PC-9 (cell line): ENCODE measurements at regions not wholly inside any gene's neighbourhood (a gene's known extent, or its start where the extent isn't known, plus 50 kb on each side); places are given as distances from the start of the nearest gene placed in this dataset.
"Not testable (repeated sequence)": the region's sequence is repeated elsewhere in the genome, so short reads cannot be mapped to it uniquely, and the experiment has no call there.

Experiments used
- BruUV-seq: library from RNA; stranded (reverse); fragments of 400-500 nt; replicated peaks from 2 replicates; lab custom pipeline; 2021; lab: Mats Ljungman, UMichigan
- CTCF ChIA-PET: fragments of 300-600 bp; sonication (Branson Sonifier 250); formaldehyde crosslinking; loops from one replicate; lab custom pipeline; 2022; ENCODE audit warnings: antibody characterized with exemption; lab: Charles Lee
- POLR2A ChIA-PET: fragments of 300-600 bp; sonication (Branson Sonifier 250); formaldehyde crosslinking; loops from one replicate; lab custom pipeline; 2022; ENCODE audit warnings: antibody characterized with exemption; ENCODE audit not compliant: unreplicated experiment; lab: Charles Lee
- DNase-seq, 2 experiments: peaks; one replicate each; pipeline versions ENCODE4 v3.0.0 to v3.0.0-alpha.2; 2015 to 2022; ENCODE audit warnings: mixed read lengths in 1 of 2
- H2AFZ ChIP-seq: fragments of 200-600 bp; sonication (generic); 2 replicates; pipeline ENCODE4 v1.8.1; 2017; ENCODE audit warnings: antibody characterized with exemption
- H3F3A ChIP-seq: fragments of 200-600 bp; sonication (generic); 2 replicates; pipeline ENCODE4 v1.8.1; 2017; ENCODE audit warnings: antibody characterized with exemption, mild to moderate bottlenecking, low read depth; ENCODE audit not compliant: insufficient read depth
- H3K27ac ChIP-seq: fragments of 200-600 bp; sonication (generic); 2 replicates; pipeline ENCODE4 v1.6.1; 2016; ENCODE audit warnings: mixed run types
- H3K27me3 ChIP-seq: fragments of 200-600 bp; sonication (generic); 2 replicates; pipeline ENCODE4 v1.6.1; 2016; ENCODE audit warnings: low read depth, mixed run types; ENCODE audit not compliant: insufficient read depth
- H3K36me3 ChIP-seq: fragments of 200-600 bp; sonication (generic); 2 replicates; pipeline ENCODE4 v1.6.1; 2016; ENCODE audit warnings: low read depth, mixed run types
- H3K4me1 ChIP-seq: fragments of 200-600 bp; sonication (generic); replicated peaks from 2 replicates; pipeline ENCODE4 v1.6.1; 2016; ENCODE audit warnings: mixed run types; ENCODE audit not compliant: insufficient read depth
- H3K4me2 ChIP-seq: fragments of 200-600 bp; sonication (generic); 2 replicates; pipeline ENCODE4 v1.6.1; 2017; ENCODE audit warnings: mixed run types
- H3K4me3 ChIP-seq: fragments of 200-600 bp; sonication (generic); 2 replicates; pipeline ENCODE4 v1.6.1; 2016; ENCODE audit warnings: mixed run types
- H3K79me2 ChIP-seq: fragments of 200-600 bp; sonication (generic); 2 replicates; pipeline ENCODE4 v1.6.1; 2017; ENCODE audit warnings: low read depth, mixed run types
- H3K9me2 ChIP-seq: fragments of 200-600 bp; sonication (generic); 2 replicates; pipeline ENCODE4 v1.8.1; 2017; ENCODE audit warnings: mild to moderate bottlenecking; ENCODE audit not compliant: insufficient read depth
- H3K9me3 ChIP-seq: fragments of 200-600 bp; sonication (generic); 2 replicates; pipeline ENCODE4 v1.8.1; 2016; ENCODE audit warnings: low read depth; ENCODE audit not compliant: insufficient read depth
- H4K20me1 ChIP-seq: fragments of 200-600 bp; sonication (generic); 2 replicates; pipeline ENCODE4 v1.8.1; 2017; ENCODE audit not compliant: insufficient read depth
- EZH2 ChIP-seq: fragments of 200-600 bp; sonication (generic); IDR thresholded peaks from 2 replicates; pipeline ENCODE4 v1.8.0; 2017; ENCODE audit warnings: antibody characterized with exemption, low read depth
- intact Hi-C: fragments of 100-400 bp; cut with micrococcal nuclease; formaldehyde crosslinking; loops from one replicate; pipeline ENCODE4 v1.10.0; 2022; ENCODE audit not compliant: unreplicated experiment
- TF ChIP-seq, protein P1 (sequence below): fragments of 200-600 bp; sonication (generic); conservative IDR thresholded peaks from 2 replicates; pipeline ENCODE4 v1.6.1; 2017; ENCODE audit warnings: mixed run types, antibody characterized with exemption, mild to moderate bottlenecking, moderate library complexity

- ChIA-PET CTCF (no interaction called here), POLR2A (no interaction called here)
- Histone ChIP-seq H3K36me3 (no peaks in the 10 kb centered on the region), H4K20me1 (no peaks in the 10 kb centered on the region), H3K27ac (no peak overlapping the region), H3K4me3 (no peak overlapping the region), H3F3A (no peaks in the 10 kb centered on the region), H2AFZ (no peak overlapping the region), H3K4me2 (no peak overlapping the region), H3K4me1 (no peaks in the 10 kb centered on the region), H3K79me2 (no peaks in the 10 kb centered on the region), H3K9me3 (no peaks in the 10 kb centered on the region; the same call in 1 of the 2 replicates), H3K27me3 (no peaks in the 10 kb centered on the region), H3K9me2 (no peaks in the 10 kb centered on the region)
- intact Hi-C loops: no loop called here
- BruUV-seq: no TSS peak
- no peak for TF ChIP-seq EZH2
- DNase-seq: no peak
Measured at GRCh38 chr1:218933513-218933912, 240.2 kb upstream of the LYPLAL1 start.

- H3K27ac ChIP-seq, CTCF ChIA-PET, H3K4me2 ChIP-seq, H3K36me3 ChIP-seq, H3K4me3 ChIP-seq, intact Hi-C loops, H2AFZ ChIP-seq, H3K4me1 ChIP-seq, H4K20me1 ChIP-seq, H3F3A ChIP-seq, H3K27me3 ChIP-seq, H3K9me3 ChIP-seq, DNase-seq, BruUV-seq, POLR2A ChIA-PET, H3K9me2 ChIP-seq, H3K79me2 ChIP-seq: not testable (repeated sequence)
Measured at GRCh38 chr1:218935408-218935807, 238.3 kb upstream of the LYPLAL1 start.

DNA sequence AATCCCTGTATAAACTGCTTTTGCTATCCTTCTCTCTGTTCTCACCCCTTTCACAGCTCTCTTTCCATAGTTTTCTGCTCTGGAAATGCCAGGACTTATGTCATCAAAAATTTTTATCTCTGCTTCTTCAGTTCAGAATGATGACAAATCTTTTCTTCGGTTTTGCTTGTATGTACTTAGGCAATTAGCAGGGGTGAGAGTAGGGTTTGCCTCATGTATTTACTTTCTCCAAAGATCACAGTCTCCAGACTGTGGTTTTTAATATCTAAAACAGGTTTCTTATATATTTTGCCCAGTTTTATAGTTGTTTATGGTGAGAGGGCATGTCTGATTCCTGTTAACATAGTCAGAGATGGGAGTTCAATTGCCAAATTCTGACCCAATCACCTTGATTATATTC is 235.4 kb upstream of the LYPLAL1 start:
- Histone ChIP-seq H3K79me2 (no peaks in the 10 kb centered on the region), H3K4me2 (no peak overlapping the region), H3K9me2 (no peaks in the 10 kb centered on the region), H3K4me3 (no peak overlapping the region), H3K9me3 (peaks cover 7% of the 10 kb centered on the region; the same call in 1 of the 2 replicates), H3K27me3 (no peaks in the 10 kb centered on the region), H4K20me1 (no peaks in the 10 kb centered on the region), H3K27ac (no peak overlapping the region), H3K36me3 (no peaks in the 10 kb centered on the region), H2AFZ (no peak overlapping the region), H3K4me1 (0 out of 2 replicates have a peak, but pooled peaks cover 5% of the 10 kb centered on the region), H3F3A (no peaks in the 10 kb centered on the region)
- BruUV-seq: no TSS peak
- POLR2A ChIA-PET: interaction anchor here (0.7 kb wide), 1 partner anchor 1221 kb away, joined by 3 read pairs; no protein-coding TSS in a partner anchor
- no peak for DNase-seq
- TF ChIP-seq EZH2: no peak
- TF ChIP-seq, protein P1, sequence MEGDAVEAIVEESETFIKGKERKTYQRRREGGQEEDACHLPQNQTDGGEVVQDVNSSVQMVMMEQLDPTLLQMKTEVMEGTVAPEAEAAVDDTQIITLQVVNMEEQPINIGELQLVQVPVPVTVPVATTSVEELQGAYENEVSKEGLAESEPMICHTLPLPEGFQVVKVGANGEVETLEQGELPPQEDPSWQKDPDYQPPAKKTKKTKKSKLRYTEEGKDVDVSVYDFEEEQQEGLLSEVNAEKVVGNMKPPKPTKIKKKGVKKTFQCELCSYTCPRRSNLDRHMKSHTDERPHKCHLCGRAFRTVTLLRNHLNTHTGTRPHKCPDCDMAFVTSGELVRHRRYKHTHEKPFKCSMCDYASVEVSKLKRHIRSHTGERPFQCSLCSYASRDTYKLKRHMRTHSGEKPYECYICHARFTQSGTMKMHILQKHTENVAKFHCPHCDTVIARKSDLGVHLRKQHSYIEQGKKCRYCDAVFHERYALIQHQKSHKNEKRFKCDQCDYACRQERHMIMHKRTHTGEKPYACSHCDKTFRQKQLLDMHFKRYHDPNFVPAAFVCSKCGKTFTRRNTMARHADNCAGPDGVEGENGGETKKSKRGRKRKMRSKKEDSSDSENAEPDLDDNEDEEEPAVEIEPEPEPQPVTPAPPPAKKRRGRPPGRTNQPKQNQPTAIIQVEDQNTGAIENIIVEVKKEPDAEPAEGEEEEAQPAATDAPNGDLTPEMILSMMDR: no peak
- CTCF ChIA-PET: no interaction called here
- intact Hi-C loops: no loop called here

DNA sequence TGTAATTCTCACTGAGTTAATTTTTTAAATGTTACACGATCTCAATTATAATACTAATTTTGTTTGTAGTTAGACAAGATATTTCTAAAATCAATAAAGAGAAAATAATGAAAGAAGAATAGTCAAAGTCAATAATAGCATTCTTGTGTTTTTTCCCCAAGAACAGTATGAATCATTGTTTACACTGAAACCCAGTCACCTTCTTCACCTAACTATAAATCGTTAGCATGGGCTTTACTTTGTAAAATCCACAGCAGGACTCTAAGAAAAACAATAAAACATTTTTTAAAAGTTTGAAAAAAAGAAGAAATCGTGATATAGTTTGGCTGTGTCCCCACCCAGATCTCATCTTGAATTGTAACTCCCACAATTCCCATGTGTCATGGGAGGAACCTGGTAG is 234.6 kb upstream of the LYPLAL1 start:
- no peak overlapping the region for H3K4me3 ChIP-seq
- CTCF ChIA-PET: no interaction called here
- H4K20me1 ChIP-seq: no peaks in the 10 kb centered on the region
- BruUV-seq: no TSS peak
- H3K27ac ChIP-seq: no peak overlapping the region
- 0 out of 2 replicates have a peak, but pooled peaks cover 5% of the 10 kb centered on the region for H3K4me1 ChIP-seq
- H3K4me2 ChIP-seq: no peak overlapping the region
- intact Hi-C loops: no loop called here
- TF ChIP-seq, protein P1: no peak
- TF ChIP-seq EZH2: no peak
- H2AFZ ChIP-seq: no peak overlapping the region
- H3K9me2 ChIP-seq: no peaks in the 10 kb centered on the region
- POLR2A ChIA-PET: interaction anchor here (0.7 kb wide), 1 partner anchor 1221 kb away, joined by 3 read pairs; no protein-coding TSS in a partner anchor
- H3F3A ChIP-seq: no peaks in the 10 kb centered on the region
- DNase-seq: no peak
- H3K9me3 ChIP-seq: peaks cover 10% of the 10 kb centered on the region; the same call in 1 of the 2 replicates
- no peaks in the 10 kb centered on the region for H3K27me3 ChIP-seq
- H3K36me3 ChIP-seq: no peaks in the 10 kb centered on the region
- no peaks in the 10 kb centered on the region for H3K79me2 ChIP-seq
